Suprapubic skin (tissue), 4 donors: ENCODE measurements at regions not wholly inside any gene's neighbourhood (a gene's known extent, or its start where the extent isn't known, plus 50 kb on each side); places are given as distances from the start of the nearest gene placed in this dataset.

Source experiments
- DNase-seq, 2 donors: peaks; one replicate each; pipeline ENCODE4 v3.0.0-alpha.2; 2019; ENCODE audit warnings: low spot score in 2 of 2
- H3K27ac ChIP-seq: fragments of 200-600 bp; sonication (generic); one replicate; pipeline ENCODE4 v1.5.1; 2019
- H3K27me3 ChIP-seq: fragments of 200-600 bp; sonication (generic); one replicate; pipeline ENCODE4 v1.5.1; 2019
- H3K36me3 ChIP-seq: fragments of 200-600 bp; sonication (generic); one replicate; pipeline ENCODE4 v1.5.1; 2019
- H3K4me1 ChIP-seq: fragments of 200-600 bp; sonication (generic); one replicate; pipeline ENCODE4 v1.5.1; 2019
- H3K4me3 ChIP-seq: fragments of 200-600 bp; sonication (generic); one replicate; pipeline ENCODE4 v1.5.1; 2019; ENCODE audit warnings: mild to moderate bottlenecking
- H3K9me3 ChIP-seq: fragments of 200-600 bp; sonication (generic); one replicate; pipeline ENCODE4 v1.5.1; 2019
- CTCF ChIP-seq, 2 donors: fragments of 200-600 bp in 1 of 2; fragments of 450-650 bp in 1 of 2; sonication (generic) in 1 of 2; IDR thresholded peaks; one replicate each; pipeline ENCODE4 v1.5.1; 2016 to 2019; ENCODE audit warnings: antibody characterized with exemption in 2 of 2, mild to moderate bottlenecking in 1 of 2, moderate library complexity in 1 of 2
- EP300 ChIP-seq: sonication (generic); formaldehyde crosslinking; IDR thresholded peaks from one replicate; pipeline ENCODE4 v1.6.1; 2017; ENCODE audit warnings: antibody characterized with exemption
- POLR2A ChIP-seq, 2 donors: fragments of 450-650 bp; IDR thresholded peaks; one replicate each; pipeline ENCODE4 v1.6.1; 2017; ENCODE audit warnings: antibody characterized with exemption in 2 of 2, mild to moderate bottlenecking in 2 of 2, moderate library complexity in 2 of 2
- POLR2AphosphoS5 ChIP-seq, 3 donors: sonication (generic); formaldehyde crosslinking; IDR thresholded peaks; one replicate each; pipeline ENCODE4 v1.6.1; 2017; ENCODE audit warnings: antibody characterized with exemption in 3 of 3
- WGBS: methylation state at CpG from one replicate; pipeline ENCODE4 v1.1.5; 2018; 5-methylcytosine and 5-hydroxymethylcytosine counted together

- Histone ChIP-seq H3K4me3 (no peak overlapping the region), H3K27ac (no peak overlapping the region)
These were observed 401.6 kb downstream of the NPIPA7 start for GRCh38 chr16:16780588-16780987.

GRCh38 chr16:16782153-16782552, 403.2 kb downstream of the NPIPA7 start:
- Histone ChIP-seq H3K27me3 (peaks cover 4% of the 10 kb centered on the region), H3K27ac (no peak overlapping the region), H3K4me3 (no peak overlapping the region), H3K9me3 (no peaks in the 10 kb centered on the region), H3K4me1 (no peaks in the 10 kb centered on the region), H3K36me3 (no peaks in the 10 kb centered on the region)
- WGBS, result 61% methylated on average over 4 of the region's 4 CpGs
- TF ChIP-seq POLR2A (IDR thresholded peaks at IDR 0.05), result no peak
- TF ChIP-seq POLR2AphosphoS5 (IDR thresholded peaks at IDR 0.05), result no peak
- no peak for TF ChIP-seq CTCF (IDR thresholded peaks at IDR 0.05)
- TF ChIP-seq EP300, result no peak
- DNase-seq, result no peak

More at GRCh38 chr16:16780588-16780987, 401.6 kb downstream of the NPIPA7 start:
- TF ChIP-seq POLR2A (IDR thresholded peaks at IDR 0.05) (no peak), POLR2AphosphoS5 (IDR thresholded peaks at IDR 0.05) (no peak), EP300 (no peak), CTCF (IDR thresholded peaks at IDR 0.05) (no peak)
- Histone ChIP-seq H3K36me3 (no peaks in the 10 kb centered on the region), H3K9me3 (no peaks in the 10 kb centered on the region), H3K27me3 (peaks cover 4% of the 10 kb centered on the region), H3K4me1 (no peaks in the 10 kb centered on the region)
- 56% methylated on average over 4 of the region's 4 CpGs for WGBS
- no peak for DNase-seq

- DNase-seq, result no peak
- WGBS, result 45% methylated on average over 2 of the region's 2 CpGs
- Histone ChIP-seq H3K27me3 (peaks cover 1% of the 10 kb centered on the region), H3K36me3 (no peaks in the 10 kb centered on the region), H3K4me3 (no peak overlapping the region), H3K27ac (no peak overlapping the region), H3K4me1 (no peaks in the 10 kb centered on the region), H3K9me3 (peaks cover 17% of the 10 kb centered on the region)
- TF ChIP-seq EP300, result no peak
- no peak for TF ChIP-seq POLR2A (IDR thresholded peaks at IDR 0.05)
- no peak for TF ChIP-seq CTCF (IDR thresholded peaks at IDR 0.05)
These were observed 409.1 kb downstream of the NPIPA7 start for GRCh38 chr16:16788004-16788403.

GRCh38 chr16:16790597-16790996, 411.7 kb downstream of the NPIPA7 start:
- TF ChIP-seq POLR2AphosphoS5 (IDR thresholded peaks at IDR 0.05), result no peak
- no peak overlapping the region for H3K4me3 ChIP-seq
- no peak for DNase-seq
- H3K27ac ChIP-seq, result no peak overlapping the region
- H3K27me3 ChIP-seq, result peaks cover 8% of the 10 kb centered on the region
- no peaks in the 10 kb centered on the region for H3K36me3 ChIP-seq
- H3K4me1 ChIP-seq, result no peaks in the 10 kb centered on the region
- peaks cover 17% of the 10 kb centered on the region for H3K9me3 ChIP-seq

DNA sequence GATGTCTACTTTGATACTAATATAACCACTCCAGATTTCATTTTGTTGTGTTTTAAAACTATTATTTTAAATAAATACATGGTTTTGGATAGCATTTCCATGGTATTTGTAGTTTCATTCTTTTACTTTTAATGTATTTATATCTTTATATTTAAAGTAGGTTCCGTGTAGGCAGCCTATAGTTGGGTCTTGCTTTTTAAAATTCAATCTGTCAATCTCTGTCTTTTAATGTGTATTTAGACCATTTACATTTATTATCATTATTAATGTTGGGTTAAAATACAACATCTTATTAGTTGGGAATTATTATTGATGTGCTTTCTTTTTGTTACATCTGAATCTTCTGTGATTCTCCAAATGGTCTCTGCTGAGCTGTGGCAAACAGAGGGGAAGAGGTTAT, 412.1 kb downstream of the NPIPA7 start:
- Histone ChIP-seq H3K4me3 (no peak overlapping the region), H3K27ac (no peak overlapping the region), H3K9me3 (peaks cover 17% of the 10 kb centered on the region), H3K4me1 (no peaks in the 10 kb centered on the region), H3K27me3 (peaks cover 8% of the 10 kb centered on the region), H3K36me3 (no peaks in the 10 kb centered on the region)
- 88% methylated on average over 1 of the region's 1 CpG for WGBS
- no peak for DNase-seq
- no peak for TF ChIP-seq POLR2AphosphoS5 (IDR thresholded peaks at IDR 0.05)
- no peak for TF ChIP-seq POLR2A (IDR thresholded peaks at IDR 0.05)
- no peak for TF ChIP-seq CTCF (IDR thresholded peaks at IDR 0.05)

DNA sequence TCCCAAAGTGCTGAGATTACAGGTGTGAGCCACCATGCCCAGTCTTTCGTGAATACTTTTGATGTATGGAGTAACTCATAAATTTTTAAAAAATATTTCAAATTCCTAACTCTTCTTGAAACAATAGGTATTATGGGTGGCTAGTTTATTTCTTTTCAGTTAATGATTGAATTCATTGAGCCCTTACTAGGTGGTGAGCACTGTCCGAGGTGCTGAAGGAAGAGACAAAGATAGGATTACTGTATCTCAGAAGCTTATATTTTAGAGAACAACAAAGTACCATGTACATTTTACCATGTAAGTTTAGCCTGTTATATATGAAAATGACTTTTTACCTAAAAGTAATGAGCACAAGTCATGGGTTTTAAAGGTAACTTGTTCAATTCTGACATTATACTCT, 418.3 kb downstream of the NPIPA7 start:
- Histone ChIP-seq H3K9me3 (no peaks in the 10 kb centered on the region), H3K4me3 (no peak overlapping the region), H3K27me3 (peaks cover 11% of the 10 kb centered on the region), H3K4me1 (no peaks in the 10 kb centered on the region), H3K36me3 (no peaks in the 10 kb centered on the region), H3K27ac (no peak overlapping the region)
- DNase-seq, result no peak
- TF ChIP-seq POLR2AphosphoS5 (IDR thresholded peaks at IDR 0.05) (no peak), POLR2A (IDR thresholded peaks at IDR 0.05) (no peak), EP300 (no peak), CTCF (IDR thresholded peaks at IDR 0.05) (no peak)
- WGBS, result 55% methylated on average over 2 of the region's 2 CpGs
